Omental fat pad (tissue), 3 donors: ENCODE measurements at regions not wholly inside any gene's neighbourhood (a gene's known extent, or its start where the extent isn't known, plus 50 kb on each side); places are given as distances from the start of the nearest gene placed in this dataset.

ENCODE experiments used
- ATAC-seq: fragments of 150-250 bp; one replicate; pipeline ENCODE4 v1.9.1; 2016; ENCODE audit warnings: mild to moderate bottlenecking, moderate library complexity; ENCODE audit not compliant: low FRiP score
- DNase-seq: peaks from one replicate; pipeline ENCODE4 v3.0.0-alpha.2; 2019; ENCODE audit warnings: low spot score
- CTCF ChIP-seq, 3 donors: fragments of 450-650 bp; IDR thresholded peaks; one replicate each; pipeline ENCODE4 v1.5.1; 2016 to 2017; ENCODE audit warnings: antibody characterized with exemption in 3 of 3, mild to moderate bottlenecking in 3 of 3, moderate library complexity in 2 of 3

DNA sequence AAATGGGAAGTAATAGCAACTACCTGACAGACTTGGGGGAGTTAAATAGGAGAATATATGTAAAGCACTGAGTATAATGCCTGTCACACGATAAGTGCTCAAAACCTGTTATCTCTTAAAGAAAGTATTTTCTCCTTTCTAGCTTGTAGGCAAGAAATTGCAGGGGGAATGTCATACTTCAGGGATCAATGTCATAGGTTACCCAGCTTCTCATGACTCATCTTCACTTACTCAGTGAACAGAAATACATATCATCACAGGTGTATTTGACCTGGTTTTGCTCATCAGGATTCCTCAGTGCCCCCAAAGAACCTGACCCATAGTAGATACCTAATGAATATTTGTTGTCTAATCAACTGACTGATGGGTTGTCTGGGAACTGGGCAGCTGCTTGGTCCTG, 285.0 kb upstream of the ATP2B1 start:
- no peak for TF ChIP-seq CTCF (IDR thresholded peaks at IDR 0.05)
- ATAC-seq (no peak), DNase-seq (no peak)

DNA sequence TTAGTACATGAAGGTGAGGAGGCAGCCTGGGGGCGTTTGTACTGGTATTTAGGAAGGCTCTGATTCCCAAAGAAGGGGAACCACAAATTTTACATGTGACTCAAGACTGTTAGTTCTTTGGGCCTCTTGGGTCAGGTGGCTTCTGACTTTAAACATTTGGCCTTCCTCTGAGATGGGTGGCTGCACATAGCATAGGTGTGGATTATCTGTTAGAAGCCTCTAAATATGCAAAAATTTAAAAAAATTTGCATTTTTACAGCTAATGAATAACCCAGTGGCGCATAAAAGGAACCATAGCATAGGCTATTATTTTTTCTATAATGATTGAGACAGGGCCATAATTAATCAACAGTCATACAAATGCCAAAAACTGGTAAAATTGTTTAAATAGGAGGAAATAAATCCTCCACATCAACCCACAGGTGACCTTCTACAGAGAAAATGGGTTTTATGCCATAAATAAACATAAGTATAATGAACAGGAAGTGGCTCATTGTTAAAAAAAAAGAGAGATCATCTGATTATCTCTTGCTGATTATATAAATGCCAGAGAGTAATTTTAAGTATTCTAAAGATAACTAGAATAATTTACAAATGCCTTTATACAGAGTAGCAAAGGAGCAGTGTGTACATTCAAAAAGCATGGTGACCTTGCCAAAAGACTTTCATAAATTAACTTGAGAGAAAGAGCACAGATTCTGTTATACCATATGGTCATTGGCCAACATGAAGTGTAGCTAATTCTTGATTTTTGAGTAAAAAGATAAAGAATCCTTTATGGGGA, 284.2 kb upstream of the ATP2B1 start:
- DNase-seq (no peak), ATAC-seq (no peak)
- TF ChIP-seq CTCF (IDR thresholded peaks at IDR 0.05) = no peak

DNA sequence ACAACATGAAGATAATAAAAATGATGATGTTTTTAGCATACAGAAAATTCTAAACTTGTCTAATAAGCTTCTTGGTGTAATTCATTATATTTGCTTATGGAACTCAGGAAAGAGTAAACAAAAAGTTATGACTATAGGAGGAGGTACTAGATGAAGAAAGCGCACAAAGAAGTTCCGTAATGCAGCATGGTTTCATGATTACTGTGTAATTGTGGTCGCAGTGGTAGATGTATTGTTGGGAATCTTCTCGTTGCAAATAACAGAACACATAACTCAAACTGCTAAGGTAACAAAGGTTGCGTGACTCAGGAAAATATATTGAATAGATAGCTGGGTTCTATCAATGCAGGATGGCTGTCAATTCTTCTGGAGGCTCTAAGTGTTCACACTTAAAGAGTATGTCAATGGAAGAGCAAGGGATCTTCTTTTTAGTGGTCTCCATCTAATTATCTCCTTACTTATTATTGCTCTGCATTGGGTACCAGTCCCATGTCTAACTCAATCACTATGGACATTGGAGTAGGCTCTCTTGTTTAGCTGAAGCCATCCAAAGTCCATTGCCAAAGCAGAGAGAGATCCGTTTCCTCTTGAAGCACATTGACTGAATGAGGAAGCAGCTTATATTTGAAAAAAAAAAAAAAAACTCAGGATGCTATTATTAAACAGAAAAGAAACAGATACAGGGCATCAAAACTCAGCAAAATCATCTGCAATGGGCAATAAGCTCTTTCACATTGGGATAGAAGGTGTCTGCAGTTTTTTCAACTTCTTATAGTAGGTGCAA, 283.4 kb upstream of the ATP2B1 start:
- ATAC-seq (no peak), DNase-seq (no peak)
- TF ChIP-seq CTCF (IDR thresholded peaks at IDR 0.05) = no peak

DNA sequence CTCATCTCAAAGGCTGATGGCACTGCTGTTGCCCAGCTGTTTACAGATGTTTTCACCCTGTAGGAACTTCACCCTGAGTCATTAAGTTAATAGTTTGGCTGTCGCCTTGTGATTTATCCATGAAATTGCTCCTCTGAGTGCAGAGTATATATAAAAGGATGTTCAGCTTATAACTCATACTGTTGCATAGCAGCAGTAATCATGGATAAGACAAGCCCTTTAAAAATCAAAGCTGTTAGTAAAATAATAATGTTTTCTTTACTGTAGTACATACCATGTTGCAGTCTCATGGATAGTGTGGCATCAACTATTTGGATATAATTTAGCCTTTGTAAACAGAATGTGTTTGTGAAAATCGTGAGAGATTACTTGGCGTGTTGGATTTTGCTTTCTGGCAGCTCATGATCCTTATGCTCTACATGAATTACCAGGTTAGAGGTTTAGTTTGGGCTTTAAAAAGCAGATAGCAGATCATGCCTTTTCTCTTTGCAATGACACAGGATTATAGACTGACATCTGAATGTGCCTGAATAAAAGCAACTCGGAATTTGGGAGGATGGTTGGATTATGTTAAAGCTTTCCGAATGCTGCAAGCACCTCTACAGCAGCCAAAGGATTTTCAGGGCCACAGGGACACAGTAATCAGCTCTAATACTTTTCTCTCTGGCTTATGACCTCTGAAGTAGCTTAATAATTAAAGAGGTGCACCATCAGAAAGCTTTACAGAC, 279.7 kb upstream of the ATP2B1 start:
- ATAC-seq (no peak), DNase-seq (no peak)
- TF ChIP-seq CTCF (IDR thresholded peaks at IDR 0.05) = no peak

- TF ChIP-seq CTCF (IDR thresholded peaks at IDR 0.05) = no peak
- no peak for ATAC-seq
- no peak for DNase-seq
Measured at GRCh38 chr12:89985935-89986334, 277.3 kb upstream of the ATP2B1 start.

DNA sequence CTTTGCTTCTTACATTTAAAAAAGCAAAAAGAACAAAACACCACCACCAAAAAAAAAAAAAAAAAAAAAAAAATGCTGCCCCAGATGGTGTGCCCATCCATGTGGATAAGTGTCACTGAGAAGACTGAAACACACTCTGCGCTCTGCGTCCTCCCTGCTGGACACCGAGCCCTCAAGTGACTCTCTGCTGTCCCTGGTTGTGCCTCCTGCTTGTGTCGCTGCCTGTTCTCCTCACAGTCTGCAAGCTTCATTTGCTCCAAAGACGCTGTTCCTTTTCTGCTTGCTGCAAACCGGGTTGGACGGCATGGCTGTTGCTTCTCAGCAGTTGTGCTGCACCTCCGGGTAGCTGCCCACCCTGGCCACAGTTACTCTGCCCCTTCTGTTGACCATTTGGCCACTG, 276.2 kb upstream of the ATP2B1 start:
- ATAC-seq (no peak), DNase-seq (no peak)
- no peak for TF ChIP-seq CTCF (IDR thresholded peaks at IDR 0.05)
